ENCODE measurements at regions not wholly inside any gene's neighbourhood (a gene's known extent, or its start where the extent isn't known, plus 50 kb on each side); places are given as distances from the start of the nearest gene placed in this dataset.

GRCh38 chr12:24044941-24045703 lies 95.7 kb upstream of the SOX5 start:
- no peaks in the 10 kb centered on the region for H3K36me3 ChIP-seq
- TF ChIP-seq, protein P1, sequence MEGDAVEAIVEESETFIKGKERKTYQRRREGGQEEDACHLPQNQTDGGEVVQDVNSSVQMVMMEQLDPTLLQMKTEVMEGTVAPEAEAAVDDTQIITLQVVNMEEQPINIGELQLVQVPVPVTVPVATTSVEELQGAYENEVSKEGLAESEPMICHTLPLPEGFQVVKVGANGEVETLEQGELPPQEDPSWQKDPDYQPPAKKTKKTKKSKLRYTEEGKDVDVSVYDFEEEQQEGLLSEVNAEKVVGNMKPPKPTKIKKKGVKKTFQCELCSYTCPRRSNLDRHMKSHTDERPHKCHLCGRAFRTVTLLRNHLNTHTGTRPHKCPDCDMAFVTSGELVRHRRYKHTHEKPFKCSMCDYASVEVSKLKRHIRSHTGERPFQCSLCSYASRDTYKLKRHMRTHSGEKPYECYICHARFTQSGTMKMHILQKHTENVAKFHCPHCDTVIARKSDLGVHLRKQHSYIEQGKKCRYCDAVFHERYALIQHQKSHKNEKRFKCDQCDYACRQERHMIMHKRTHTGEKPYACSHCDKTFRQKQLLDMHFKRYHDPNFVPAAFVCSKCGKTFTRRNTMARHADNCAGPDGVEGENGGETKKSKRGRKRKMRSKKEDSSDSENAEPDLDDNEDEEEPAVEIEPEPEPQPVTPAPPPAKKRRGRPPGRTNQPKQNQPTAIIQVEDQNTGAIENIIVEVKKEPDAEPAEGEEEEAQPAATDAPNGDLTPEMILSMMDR (IDR thresholded peaks at IDR 0.05 in 8 of 11, conservative IDR thresholded peaks at IDR 0.05 in 3 of 11), result no peak
- TF ChIP-seq POLR2AphosphoS5 (IDR thresholded peaks at IDR 0.05) (no peak), POLR2A (IDR thresholded peaks at IDR 0.05) (no peak)
- no peaks in the 10 kb centered on the region for H3K27me3 ChIP-seq (replicated peaks in 1 of 7)
- intact Hi-C loops (cut with DNase I; ENCODE audit: low total_unique reads), result no loop called here
- H3K4me3 ChIP-seq, result no peak overlapping the region
- 84 to 93% (median 85%) methylated on average over 5 of the region's 5 CpGs for WGBS, 5 donors
- no peak overlapping the region for H3K27ac ChIP-seq
- DNase-seq, result no peak
- peaks cover 0 to 7% (median 1%) of the 10 kb centered on the region in 6 donors for H3K4me1 ChIP-seq
- peaks cover 0 to 12% (median 6%) of the 10 kb centered on the region in 8 donors for H3K9me3 ChIP-seq

DNA sequence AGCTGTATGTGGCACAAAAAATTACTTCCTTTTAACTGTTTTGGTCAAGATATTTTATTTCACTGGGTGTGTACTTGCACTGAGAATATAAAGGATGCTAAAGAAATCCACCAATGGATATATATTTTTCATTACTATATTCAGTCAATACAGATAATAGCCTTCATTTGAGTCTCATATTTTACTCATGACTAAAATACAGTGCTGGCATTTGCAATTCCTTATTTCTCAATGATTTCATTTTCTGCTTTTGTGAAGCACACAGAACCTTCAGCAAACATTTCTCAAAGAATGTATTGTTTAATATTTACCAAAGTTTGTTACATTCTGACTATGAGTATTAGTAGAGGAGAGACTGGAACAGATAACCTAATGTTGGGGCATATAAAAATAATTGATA lies 93.2 kb upstream of the SOX5 start:
- intact Hi-C loops (cut with DNase I; ENCODE audit: low total_unique reads), result no loop called here

GRCh38 chr12:24039113-24039525 lies 89.6 kb upstream of the SOX5 start:
- no peaks in the 10 kb centered on the region for H3K9me3 ChIP-seq
- H3K4me3 ChIP-seq, result no peak overlapping the region
- 54 to 91% (median 75%) methylated on average over 1 of the region's 1 CpG for WGBS, 5 donors
- TF ChIP-seq, protein P1 (IDR thresholded peaks at IDR 0.05 in 8 of 11, conservative IDR thresholded peaks at IDR 0.05 in 3 of 11), result no peak
- no peak for TF ChIP-seq POLR2A (IDR thresholded peaks at IDR 0.05)
- no peak for TF ChIP-seq POLR2AphosphoS5 (IDR thresholded peaks at IDR 0.05)
- no peaks in the 10 kb centered on the region for H3K27me3 ChIP-seq (replicated peaks in 1 of 7)
- H3K36me3 ChIP-seq, result no peaks in the 10 kb centered on the region
- intact Hi-C loops (cut with DNase I; ENCODE audit: low total_unique reads), result no loop called here
- H3K27ac ChIP-seq, result no peak overlapping the region
- no peaks in the 10 kb centered on the region for H3K4me1 ChIP-seq
- no peak for DNase-seq

More for the DNA sequence above, 93.2 kb upstream of the SOX5 start:
- Histone ChIP-seq H3K9me3 (no peaks in the 10 kb centered on the region), H3K36me3 (no peaks in the 10 kb centered on the region), H3K27ac (no peak overlapping the region), H3K4me3 (no peak overlapping the region), H3K27me3 (replicated peaks in 1 of 7) (no peaks in the 10 kb centered on the region), H3K4me1 (peaks cover 0 to 7% (median 1%) of the 10 kb centered on the region in 6 donors)
- TF ChIP-seq POLR2AphosphoS5 (IDR thresholded peaks at IDR 0.05) (no peak), POLR2A (IDR thresholded peaks at IDR 0.05) (no peak)
- TF ChIP-seq, protein P1 (IDR thresholded peaks at IDR 0.05 in 8 of 11, conservative IDR thresholded peaks at IDR 0.05 in 3 of 11), result no peak
- no peak for DNase-seq

DNA sequence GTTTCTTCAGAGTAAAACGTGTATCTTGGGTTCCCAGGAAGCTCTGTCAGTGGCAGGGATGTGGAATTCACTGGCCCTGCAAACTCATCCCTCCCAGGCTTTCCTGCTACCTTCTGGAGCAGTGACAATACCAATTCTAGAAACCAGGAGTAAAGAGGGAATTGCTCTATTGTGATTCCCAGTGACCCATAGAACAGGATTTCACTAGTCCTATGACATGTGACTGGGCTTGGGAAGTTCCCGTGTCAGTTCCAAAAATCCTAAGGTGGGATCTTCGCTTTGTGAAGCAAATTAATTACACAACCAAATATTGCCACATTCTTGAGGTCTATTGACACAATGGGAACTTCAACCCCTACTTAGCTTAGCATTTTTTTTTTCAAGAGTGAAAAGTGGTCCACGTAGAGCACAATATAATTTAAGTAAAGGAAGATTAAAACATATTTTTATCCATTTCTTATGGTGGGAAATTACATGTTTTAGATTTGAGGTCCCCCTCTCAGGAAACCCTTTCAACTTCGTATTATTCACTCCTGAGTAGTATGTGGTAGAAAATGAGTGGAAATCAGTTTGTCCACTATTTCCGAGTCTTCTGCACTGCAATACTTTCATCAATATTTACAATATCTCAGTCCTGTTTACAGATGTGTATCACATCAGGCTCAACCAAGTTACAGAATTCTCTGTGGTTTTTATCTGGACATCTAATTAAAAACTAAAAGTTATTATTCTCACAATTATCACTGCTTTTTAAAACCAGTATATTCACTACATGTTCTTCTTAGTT lies 88.9 kb upstream of the SOX5 start:
- Histone ChIP-seq H3K4me3 (no peak overlapping the region), H3K27ac (no peak overlapping the region), H3K36me3 (no peaks in the 10 kb centered on the region), H3K4me1 (no peaks in the 10 kb centered on the region), H3K9me3 (no peaks in the 10 kb centered on the region), H3K27me3 (replicated peaks in 1 of 7) (no peaks in the 10 kb centered on the region)
- WGBS, 5 donors, result 71 to 86% (median 83%) methylated on average over 6 of the region's 6 CpGs
- TF ChIP-seq POLR2AphosphoS5 (IDR thresholded peaks at IDR 0.05) (no peak), POLR2A (IDR thresholded peaks at IDR 0.05) (no peak)
- TF ChIP-seq, protein P1 (IDR thresholded peaks at IDR 0.05 in 8 of 11, conservative IDR thresholded peaks at IDR 0.05 in 3 of 11), result no peak
- intact Hi-C loops (cut with DNase I; ENCODE audit: low total_unique reads), result no loop called here
- no peak for DNase-seq

All from spleen (tissue), 11 donors.